ENCODE measurements at regions not wholly inside any gene's neighbourhood (a gene's known extent, or its start where the extent isn't known, plus 50 kb on each side); places are given as distances from the start of the nearest gene placed in this dataset.

DNA sequence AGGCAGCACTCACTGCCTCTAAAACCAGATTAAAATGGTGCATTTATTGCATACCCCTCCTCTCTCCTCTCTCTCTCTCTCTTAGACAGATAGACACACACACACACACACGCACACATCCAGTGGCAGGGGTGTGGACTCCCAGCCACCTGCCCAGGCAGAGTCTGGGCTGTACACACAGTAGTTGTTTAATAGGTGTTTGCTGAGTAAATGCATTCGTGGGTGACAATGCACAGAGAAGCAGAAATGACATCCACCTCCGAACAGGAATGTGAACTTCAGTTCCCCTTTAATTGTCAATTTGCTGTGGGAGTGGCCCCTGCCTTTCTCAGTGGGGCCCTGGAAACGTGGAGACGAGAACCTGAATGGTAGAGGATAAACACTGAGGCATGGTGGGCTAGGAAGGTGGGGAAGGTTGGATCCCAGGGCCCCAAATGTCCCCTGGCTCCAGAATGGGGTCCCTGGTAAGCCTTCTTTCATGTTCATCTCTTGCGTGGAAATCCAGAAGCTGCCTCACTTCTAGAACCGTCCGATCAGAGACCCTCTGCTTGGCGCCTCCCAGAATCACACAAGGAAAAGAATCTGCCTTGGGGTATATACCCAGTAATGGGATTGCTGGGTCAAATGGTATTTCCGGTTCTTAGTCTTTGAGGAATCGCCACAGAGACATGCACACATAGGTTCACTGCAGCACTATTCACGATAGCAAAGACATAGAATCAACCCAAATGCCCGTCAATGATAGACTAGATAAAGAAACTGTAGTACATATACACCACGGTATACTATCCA, 58.5 kb upstream of the ECHDC3 start:
- Histone ChIP-seq H3K4me3 (no peak overlapping the region), H3K27ac (no peak overlapping the region)
- TF ChIP-seq, protein P1, sequence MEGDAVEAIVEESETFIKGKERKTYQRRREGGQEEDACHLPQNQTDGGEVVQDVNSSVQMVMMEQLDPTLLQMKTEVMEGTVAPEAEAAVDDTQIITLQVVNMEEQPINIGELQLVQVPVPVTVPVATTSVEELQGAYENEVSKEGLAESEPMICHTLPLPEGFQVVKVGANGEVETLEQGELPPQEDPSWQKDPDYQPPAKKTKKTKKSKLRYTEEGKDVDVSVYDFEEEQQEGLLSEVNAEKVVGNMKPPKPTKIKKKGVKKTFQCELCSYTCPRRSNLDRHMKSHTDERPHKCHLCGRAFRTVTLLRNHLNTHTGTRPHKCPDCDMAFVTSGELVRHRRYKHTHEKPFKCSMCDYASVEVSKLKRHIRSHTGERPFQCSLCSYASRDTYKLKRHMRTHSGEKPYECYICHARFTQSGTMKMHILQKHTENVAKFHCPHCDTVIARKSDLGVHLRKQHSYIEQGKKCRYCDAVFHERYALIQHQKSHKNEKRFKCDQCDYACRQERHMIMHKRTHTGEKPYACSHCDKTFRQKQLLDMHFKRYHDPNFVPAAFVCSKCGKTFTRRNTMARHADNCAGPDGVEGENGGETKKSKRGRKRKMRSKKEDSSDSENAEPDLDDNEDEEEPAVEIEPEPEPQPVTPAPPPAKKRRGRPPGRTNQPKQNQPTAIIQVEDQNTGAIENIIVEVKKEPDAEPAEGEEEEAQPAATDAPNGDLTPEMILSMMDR (IDR thresholded peaks at IDR 0.05): no peak

DNA sequence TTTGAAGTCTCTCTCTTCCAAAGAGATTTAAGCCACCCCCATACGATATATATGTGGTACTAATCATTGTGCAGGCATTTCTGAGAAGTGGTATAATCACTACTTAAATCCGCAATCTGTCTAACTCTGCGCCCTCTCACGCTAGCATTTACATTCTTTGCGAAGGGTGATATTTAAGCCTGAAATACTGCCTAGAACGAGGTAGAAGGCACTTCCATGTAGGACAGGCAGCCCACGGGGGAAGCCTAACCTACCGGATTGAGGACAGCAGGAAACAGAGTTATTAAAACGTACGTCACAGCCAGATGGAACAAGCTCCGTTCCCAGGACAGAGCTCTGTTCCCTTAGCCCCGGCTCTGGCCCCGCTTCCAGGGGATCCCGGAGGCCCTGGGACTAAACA, 59.3 kb upstream of the ECHDC3 start:
- Histone ChIP-seq H3K27ac (no peak overlapping the region), H3K4me3 (no peak overlapping the region)
- DNase-seq (ENCODE audit: low spot score): no peak
- TF ChIP-seq, protein P1 (IDR thresholded peaks at IDR 0.05): no peak

More for the DNA sequence above, 58.5 kb upstream of the ECHDC3 start:
- no peak for DNase-seq (ENCODE audit: low spot score)

- TF ChIP-seq, protein P1 (IDR thresholded peaks at IDR 0.05): no peak
- no peak overlapping the region for H3K27ac ChIP-seq
Measured at GRCh38 chr10:11682267-11682683, 59.9 kb upstream of the ECHDC3 start.

DNA sequence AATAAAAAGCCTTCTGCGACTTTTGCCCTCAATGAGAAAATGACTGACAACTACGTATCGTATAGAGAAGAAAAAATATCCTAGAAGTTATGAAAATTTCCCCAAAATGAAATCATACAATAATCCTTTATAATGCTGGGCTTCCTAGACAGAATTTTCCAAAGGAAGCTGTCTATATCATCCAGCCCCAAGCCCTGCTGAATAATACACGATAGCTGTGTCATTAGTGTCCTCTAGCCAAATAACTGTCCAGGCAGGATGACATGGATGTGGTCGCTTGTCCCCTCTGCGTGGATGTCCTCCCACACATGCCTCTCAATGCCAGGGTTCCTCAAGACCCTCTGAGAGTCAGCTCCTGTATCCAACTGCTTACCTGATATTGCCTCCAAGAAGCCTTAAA, 61.7 kb upstream of the ECHDC3 start:
- Histone ChIP-seq H3K4me3 (no peak overlapping the region), H3K27ac (no peak overlapping the region)
- TF ChIP-seq, protein P1 (IDR thresholded peaks at IDR 0.05): no peak
- DNase-seq (ENCODE audit: low spot score): no peak

More at GRCh38 chr10:11682267-11682683, 59.9 kb upstream of the ECHDC3 start:
- no peak overlapping the region for H3K4me3 ChIP-seq
- no peak for DNase-seq (ENCODE audit: low spot score)

DNA sequence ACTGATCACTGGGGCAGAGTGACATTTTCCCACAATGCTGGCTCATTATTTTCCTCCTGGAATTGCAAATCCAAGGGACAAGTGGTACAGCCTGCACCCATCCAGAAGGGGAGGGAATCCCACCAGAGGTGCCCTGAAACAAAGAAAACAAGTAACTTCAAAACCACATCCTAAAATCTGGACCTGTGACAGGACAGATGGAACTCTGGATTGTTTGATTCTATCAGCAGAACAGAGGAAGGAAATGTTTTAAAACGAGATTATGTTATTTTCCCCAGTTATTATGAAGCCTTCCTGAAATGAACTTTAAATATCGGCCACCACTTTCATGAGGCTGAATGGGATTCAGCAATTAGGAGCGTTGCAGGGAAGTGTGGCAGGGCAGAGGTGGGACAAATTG, 62.2 kb upstream of the ECHDC3 start:
- TF ChIP-seq, protein P1 (IDR thresholded peaks at IDR 0.05): no peak
- no peak for DNase-seq (ENCODE audit: low spot score)

GRCh38 chr10:11678074-11678793, 63.9 kb upstream of the ECHDC3 start:
- DNase-seq (ENCODE audit: low spot score): no peak
- H3K27ac ChIP-seq: no peak overlapping the region
- H3K4me3 ChIP-seq: no peak overlapping the region
- TF ChIP-seq, protein P1 (IDR thresholded peaks at IDR 0.05): no peak

More for the DNA sequence above, 62.2 kb upstream of the ECHDC3 start:
- Histone ChIP-seq H3K27ac (no peak overlapping the region), H3K4me3 (no peak overlapping the region)

Measured in coronary artery (tissue), 2 donors.